Lower lobe of right lung (tissue), 2 donors: ENCODE measurements at regions not wholly inside any gene's neighbourhood (a gene's known extent, or its start where the extent isn't known, plus 50 kb on each side); places are given as distances from the start of the nearest gene placed in this dataset.
"Not testable (repeated sequence)": the region's sequence is repeated elsewhere in the genome, so short reads cannot be mapped to it uniquely, and the experiment has no call there.

ENCODE experiments used
- ATAC-seq, 2 donors: fragments of 200-7000 bp; cut with Tn5 transposase; one replicate each; pipeline ENCODE4 v1.9.1; 2020 to 2022; ENCODE audit warnings: mild to moderate bottlenecking in 2 of 2, moderate library complexity in 2 of 2
- DNase-seq: peaks from one replicate; pipeline ENCODE4 v3.0.0-alpha.2; 2020
- H3K27ac ChIP-seq: fragments of 200-600 bp; one replicate; pipeline ENCODE4 v1.8.0; 2022
- H3K27me3 ChIP-seq: fragments of 200-600 bp; one replicate; pipeline ENCODE4 v1.8.0; 2022; ENCODE audit warnings: low read depth
- H3K36me3 ChIP-seq: fragments of 200-600 bp; one replicate; pipeline ENCODE4 v1.8.0; 2022; ENCODE audit warnings: mild to moderate bottlenecking
- H3K4me1 ChIP-seq: fragments of 200-600 bp; one replicate; pipeline ENCODE4 v1.8.0; 2022
- H3K4me3 ChIP-seq: fragments of 200-600 bp; one replicate; pipeline ENCODE4 v1.8.0; 2022; ENCODE audit warnings: mild to moderate bottlenecking
- H3K9me3 ChIP-seq: fragments of 200-600 bp; one replicate; pipeline ENCODE4 v1.8.0; 2022
- CTCF ChIP-seq: fragments of 200-600 bp; IDR thresholded peaks from one replicate; pipeline ENCODE4 v1.8.0; 2022; ENCODE audit warnings: antibody characterized with exemption, mild to moderate bottlenecking
- intact Hi-C: fragments of 100-400 bp; cut with DNase I; formaldehyde crosslinking; loops from one replicate; pipeline ENCODE4 v1.11.0; 2022
- donor health status: DM: no; HTN: yes; CAD: no; lungs with severe emphysema.

DNA sequence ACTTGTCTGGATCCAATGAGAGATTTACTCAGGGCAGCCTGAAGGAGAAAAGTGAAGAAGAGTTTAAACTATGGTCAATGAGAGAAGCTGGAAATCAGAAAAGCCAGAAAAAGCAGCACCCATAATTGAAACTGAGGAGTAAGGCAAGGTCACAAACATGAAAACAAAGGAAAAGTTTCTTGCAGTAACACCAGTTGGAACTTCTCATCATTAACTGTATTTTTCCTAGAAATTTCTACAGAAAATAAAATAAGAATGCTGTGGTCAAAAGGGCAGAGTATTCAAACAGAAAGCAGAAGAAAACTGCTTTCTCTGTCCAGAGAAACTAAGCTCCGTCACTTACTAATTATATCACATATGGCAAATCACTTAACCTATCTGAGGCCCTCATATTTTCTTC is 102.2 kb downstream of the OR13H1 start:
- DNase-seq: no peak
- no peak for TF ChIP-seq CTCF
- intact Hi-C loops: no loop called here
- Histone ChIP-seq H3K4me1 (no peaks in the 10 kb centered on the region), H3K9me3 (no peaks in the 10 kb centered on the region), H3K4me3 (no peak overlapping the region), H3K27me3 (no peaks in the 10 kb centered on the region), H3K36me3 (no peaks in the 10 kb centered on the region), H3K27ac (no peak overlapping the region)
- ATAC-seq: no peak

DNA sequence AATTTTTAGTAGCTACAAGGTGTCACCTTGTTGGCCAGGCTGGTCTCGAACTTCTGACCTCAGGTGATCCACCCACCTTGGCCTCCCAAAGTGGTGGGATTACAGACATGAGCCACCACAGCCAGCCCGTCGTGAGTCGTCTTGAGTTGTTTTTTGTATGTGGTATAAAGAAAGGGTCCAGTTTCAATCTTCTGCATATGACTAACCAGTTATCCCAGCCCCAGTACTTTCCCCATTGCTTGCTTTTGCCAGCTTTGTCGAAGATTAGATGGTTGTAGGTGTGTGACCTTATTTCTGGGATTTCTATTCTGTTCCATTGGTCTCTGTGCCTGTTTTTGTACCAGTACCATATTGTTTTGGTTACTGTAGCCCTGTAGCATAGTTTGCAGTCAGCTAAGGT is 105.9 kb downstream of the OR13H1 start:
- TF ChIP-seq CTCF: no peak
- no peak for ATAC-seq
- no peak overlapping the region for H3K27ac ChIP-seq
- no peak overlapping the region for H3K4me3 ChIP-seq
- intact Hi-C loops: no loop called here
- DNase-seq: no peak
- no peaks in the 10 kb centered on the region for H3K9me3 ChIP-seq
- H3K4me1 ChIP-seq: no peaks in the 10 kb centered on the region
- no peaks in the 10 kb centered on the region for H3K36me3 ChIP-seq
- no peaks in the 10 kb centered on the region for H3K27me3 ChIP-seq

- H3K9me3 ChIP-seq: no peaks in the 10 kb centered on the region
- no peak overlapping the region for H3K4me3 ChIP-seq
- DNase-seq: no peak
- H3K4me1 ChIP-seq: no peaks in the 10 kb centered on the region
- TF ChIP-seq CTCF: no peak
- intact Hi-C loops: no loop called here
- H3K27ac ChIP-seq: no peak overlapping the region
- H3K27me3 ChIP-seq: no peaks in the 10 kb centered on the region
- ATAC-seq: no peak
- H3K36me3 ChIP-seq: no peaks in the 10 kb centered on the region
Measured at GRCh38 chrX:131650637-131651410, 107.0 kb downstream of the OR13H1 start.

GRCh38 chrX:131663726-131664125 is 119.9 kb downstream of the OR13H1 start:
- DNase-seq, H3K4me3 ChIP-seq, ATAC-seq, H3K9me3 ChIP-seq, H3K27ac ChIP-seq, H3K4me1 ChIP-seq, H3K27me3 ChIP-seq, intact Hi-C loops, H3K36me3 ChIP-seq: not testable (repeated sequence)

DNA sequence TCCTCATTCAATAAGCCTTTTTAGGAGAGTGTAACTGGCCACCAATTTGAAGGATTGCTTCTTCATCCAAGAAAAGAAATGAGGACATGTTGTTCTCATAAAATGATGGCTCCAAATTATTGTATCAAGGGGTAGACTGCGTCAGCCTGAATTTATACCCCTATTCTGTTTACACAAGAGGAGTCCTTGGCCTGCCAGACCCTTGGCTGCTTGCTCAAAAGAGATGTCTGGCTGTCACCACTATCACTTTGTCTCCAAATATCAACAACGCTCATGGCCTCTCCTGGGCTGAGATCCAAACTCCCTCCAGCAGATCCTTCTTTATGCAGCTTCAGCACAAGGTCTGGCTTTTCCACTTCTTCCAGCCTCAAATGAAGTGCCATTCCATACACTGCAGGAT is 127.9 kb downstream of the OR13H1 start:
- H3K27ac ChIP-seq: no peak overlapping the region
- H3K36me3 ChIP-seq: no peaks in the 10 kb centered on the region
- intact Hi-C loops: no loop called here
- DNase-seq (no peak), ATAC-seq (no peak)
- no peaks in the 10 kb centered on the region for H3K9me3 ChIP-seq
- H3K4me1 ChIP-seq: no peaks in the 10 kb centered on the region
- no peak for TF ChIP-seq CTCF
- H3K4me3 ChIP-seq: no peak overlapping the region
- H3K27me3 ChIP-seq: no peaks in the 10 kb centered on the region

DNA sequence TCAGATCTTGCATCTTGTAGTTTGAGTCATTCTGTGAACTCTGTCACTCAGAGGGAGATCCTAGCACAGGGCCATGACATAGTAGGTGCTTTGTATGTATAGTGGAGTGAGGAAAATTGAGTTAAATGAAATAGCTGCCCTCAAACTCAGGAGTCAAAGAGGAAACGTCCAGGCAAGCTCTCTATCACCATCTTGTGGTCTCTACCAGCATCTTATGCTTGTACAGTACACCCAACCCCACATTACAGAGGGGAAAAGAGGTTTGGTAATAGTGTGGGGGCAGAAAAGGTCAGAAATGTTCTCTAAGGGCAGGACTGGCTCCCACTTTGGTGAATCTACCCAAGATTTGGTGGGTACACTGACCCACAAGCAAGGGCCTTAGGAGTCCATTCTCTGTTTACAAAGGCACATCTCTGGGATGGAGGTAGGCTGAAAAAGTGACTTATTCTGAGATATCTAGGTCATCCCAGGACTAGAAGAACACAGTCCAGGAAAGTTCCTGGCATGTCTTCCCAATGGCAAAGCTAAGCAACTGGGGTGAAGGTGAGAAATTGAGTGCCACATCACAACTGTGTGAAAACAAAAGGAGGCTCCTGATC is 131.8 kb downstream of the OR13H1 start:
- ATAC-seq (no peak), DNase-seq (no peak)
- TF ChIP-seq CTCF: no peak
- Histone ChIP-seq H3K36me3 (no peaks in the 10 kb centered on the region), H3K27me3 (no peaks in the 10 kb centered on the region), H3K9me3 (no peaks in the 10 kb centered on the region), H3K4me3 (no peak overlapping the region), H3K4me1 (no peaks in the 10 kb centered on the region), H3K27ac (no peak overlapping the region)
- intact Hi-C loops: no loop called here
